OCI-LY1 (cell line): ENCODE measurements at regions not wholly inside any gene's neighbourhood (a gene's known extent, or its start where the extent isn't known, plus 50 kb on each side); places are given as distances from the start of the nearest gene placed in this dataset.

Experiments
- H2AFZ ChIP-seq: fragments of 200-600 bp; sonication (generic), shearing (Covaris generic); 2 replicates; pipeline ENCODE4 v1.6.0; 2014; ENCODE audit warnings: antibody characterized with exemption, mild to moderate bottlenecking, low read length
- H3F3A ChIP-seq: fragments of 200-600 bp; sonication (generic), shearing (Covaris generic); 2 replicates; pipeline ENCODE4 v1.6.0; 2014; ENCODE audit warnings: mild to moderate bottlenecking, antibody characterized with exemption, low read length, moderate library complexity; ENCODE audit not compliant: insufficient read depth
- H3K27ac ChIP-seq: fragments of 200-600 bp; sonication (generic); 2 replicates; pipeline ENCODE4 v1.5.1; 2014; ENCODE audit warnings: low read length, mixed run types, mild to moderate bottlenecking, low read depth; ENCODE audit not compliant: poor library complexity, severe bottlenecking
- H3K27me3 ChIP-seq: fragments of 200-600 bp; sonication (generic); 2 replicates; pipeline ENCODE4 v1.6.0; 2014; ENCODE audit warnings: antibody characterized with exemption, mild to moderate bottlenecking, low read length, moderate library complexity; ENCODE audit not compliant: insufficient read depth
- H3K36me3 ChIP-seq: fragments of 200-600 bp; sonication (generic); 2 replicates; pipeline ENCODE4 v1.6.1; 2014; ENCODE audit warnings: mild to moderate bottlenecking, antibody characterized with exemption, low read length, moderate library complexity, mixed read lengths; ENCODE audit not compliant: insufficient read depth
- H3K4me1 ChIP-seq: fragments of 200-600 bp; sonication (generic); 2 replicates; pipeline ENCODE4 v1.5.1; 2014; ENCODE audit warnings: mild to moderate bottlenecking, low read length, moderate library complexity; ENCODE audit not compliant: insufficient read depth, severe bottlenecking
- H3K4me2 ChIP-seq: fragments of 200-600 bp; sonication (generic), shearing (Covaris generic); 2 replicates; pipeline ENCODE4 v1.6.1; 2014; ENCODE audit warnings: low read length
- H3K4me3 ChIP-seq: fragments of 200-600 bp; sonication (generic); 2 replicates; pipeline ENCODE4 v1.5.1; 2014; ENCODE audit warnings: low read length, low read depth, mild to moderate bottlenecking, mixed read lengths; ENCODE audit not compliant: poor library complexity, severe bottlenecking
- H3K79me2 ChIP-seq: fragments of 200-600 bp; shearing (Covaris generic); 2 replicates; pipeline ENCODE4 v1.6.1; 2016; ENCODE audit warnings: mixed run types, low read length, mixed read lengths; ENCODE audit not compliant: insufficient read depth
- H3K9ac ChIP-seq: fragments of 200-600 bp; sonication (generic), shearing (Covaris generic); 2 replicates; pipeline ENCODE4 v1.6.1; 2014; ENCODE audit warnings: mild to moderate bottlenecking, low read length, mixed read lengths
- H3K9me2 ChIP-seq: fragments of 200-600 bp; sonication (generic), shearing (Covaris generic); 2 replicates; pipeline ENCODE4 v1.6.1; 2014; ENCODE audit warnings: low read depth, mild to moderate bottlenecking, low read length, mixed read lengths
- H3K9me3 ChIP-seq: fragments of 200-600 bp; shearing (Covaris generic); 2 replicates; pipeline ENCODE4 v1.6.1; 2014; ENCODE audit warnings: low read length, mixed read lengths
- H4K20me1 ChIP-seq: fragments of 200-600 bp; sonication (generic), shearing (Covaris generic); 2 replicates; pipeline ENCODE4 v1.6.0; 2016; ENCODE audit warnings: mild to moderate bottlenecking, low read length; ENCODE audit not compliant: insufficient read depth
- CTCF ChIP-seq: fragments of 200-600 bp; sonication (generic), shearing (Covaris generic); IDR thresholded peaks from 2 replicates; pipeline ENCODE4 v1.5.1; 2017; ENCODE audit warnings: mild to moderate bottlenecking, antibody characterized with exemption, low read length, moderate library complexity, mixed read lengths
- EZH2 ChIP-seq: fragments of 200-600 bp; sonication (generic), shearing (Covaris generic); IDR thresholded peaks from 2 replicates; pipeline ENCODE4 v1.8.0; 2017; ENCODE audit warnings: borderline replicate concordance, mixed run types, mild to moderate bottlenecking, antibody characterized with exemption, low read length, moderate library complexity, mixed read lengths

- Histone ChIP-seq H3F3A (no peaks in the 10 kb centered on the region), H3K4me3 (no peak overlapping the region), H3K9me2 (no peaks in the 10 kb centered on the region; the same call in 1 of the 2 replicates), H2AFZ (no peak overlapping the region), H3K4me1 (no peaks in the 10 kb centered on the region), H3K36me3 (no peaks in the 10 kb centered on the region), H3K9me3 (no peaks in the 10 kb centered on the region; the same call in 1 of the 2 replicates), H3K27me3 (no peaks in the 10 kb centered on the region), H3K79me2 (no peaks in the 10 kb centered on the region), H4K20me1 (no peaks in the 10 kb centered on the region), H3K27ac (no peak overlapping the region), H3K9ac (no peak overlapping the region), H3K4me2 (no peak overlapping the region)
- TF ChIP-seq EZH2 (no peak), CTCF (no peak)
Observed at GRCh38 chr5:125786021-125786420, 637.2 kb upstream of the GRAMD2B start.

- Histone ChIP-seq H3K9ac (no peak overlapping the region), H2AFZ (no peak overlapping the region), H3K9me3 (no peaks in the 10 kb centered on the region), H3K27me3 (no peaks in the 10 kb centered on the region), H3K36me3 (no peaks in the 10 kb centered on the region), H3K4me2 (no peak overlapping the region), H4K20me1 (no peaks in the 10 kb centered on the region), H3K4me3 (no peak overlapping the region), H3F3A (no peaks in the 10 kb centered on the region), H3K4me1 (no peaks in the 10 kb centered on the region), H3K79me2 (no peaks in the 10 kb centered on the region), H3K27ac (no peak overlapping the region), H3K9me2 (no peaks in the 10 kb centered on the region; the same call in 1 of the 2 replicates)
- TF ChIP-seq CTCF (no peak), EZH2 (no peak)
Observed at GRCh38 chr5:125793470-125793869, 629.7 kb upstream of the GRAMD2B start.

DNA sequence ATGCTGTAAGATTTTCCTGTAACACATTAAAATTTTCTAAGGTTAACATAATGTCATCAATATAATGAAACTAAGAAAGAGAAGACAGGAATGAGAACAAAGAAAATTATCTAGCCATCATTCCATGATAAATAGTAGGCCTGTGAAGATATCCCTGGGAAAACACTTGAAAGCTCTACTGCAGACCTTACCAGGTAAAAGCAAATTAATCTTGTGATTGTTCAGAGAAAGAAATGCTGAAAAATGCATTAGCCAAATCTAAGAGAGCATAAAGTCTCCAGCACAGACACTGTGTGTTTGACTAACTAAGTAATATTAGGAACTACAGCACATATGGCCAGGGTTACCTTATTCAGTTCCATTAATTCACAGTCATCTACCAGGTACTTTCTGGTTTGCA, 628.3 kb upstream of the GRAMD2B start:
- H4K20me1 ChIP-seq, result no peaks in the 10 kb centered on the region
- H3K4me1 ChIP-seq, result no peaks in the 10 kb centered on the region
- no peak overlapping the region for H2AFZ ChIP-seq
- H3K9me3 ChIP-seq, result no peaks in the 10 kb centered on the region
- no peaks in the 10 kb centered on the region for H3K79me2 ChIP-seq
- no peak overlapping the region for H3K4me2 ChIP-seq
- H3K9me2 ChIP-seq, result no peaks in the 10 kb centered on the region
- H3F3A ChIP-seq, result no peaks in the 10 kb centered on the region
- H3K36me3 ChIP-seq, result no peaks in the 10 kb centered on the region
- no peak overlapping the region for H3K4me3 ChIP-seq
- no peak for TF ChIP-seq CTCF
- no peak for TF ChIP-seq EZH2
- H3K27ac ChIP-seq, result no peak overlapping the region
- H3K9ac ChIP-seq, result no peak overlapping the region
- no peaks in the 10 kb centered on the region for H3K27me3 ChIP-seq
